ENCODE measurements at regions not wholly inside any gene's neighbourhood (a gene's known extent, or its start where the extent isn't known, plus 50 kb on each side); places are given as distances from the start of the nearest gene placed in this dataset.

DNA sequence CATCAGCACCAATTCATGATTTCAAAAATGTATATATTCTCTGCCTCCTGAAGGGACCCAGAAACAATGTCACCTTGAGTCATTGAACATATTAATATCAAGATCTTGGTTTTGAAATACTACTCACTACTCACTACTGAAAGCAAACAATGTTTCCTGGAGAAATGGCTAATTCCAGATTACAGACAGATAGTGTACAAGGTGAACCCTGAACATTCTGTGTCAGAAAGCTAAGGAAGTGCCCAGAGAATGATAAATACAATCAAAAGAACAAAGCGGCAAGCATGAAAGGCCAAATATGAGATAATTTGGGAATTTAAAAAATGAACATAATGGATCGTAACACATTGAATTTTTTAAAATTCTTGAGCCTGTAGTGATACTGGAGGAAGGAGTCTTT lies 101.5 kb upstream of the TENT5A start:
- H3K4me2 ChIP-seq (ENCODE audit: insufficient read depth, low read length), result no peak overlapping the region
- no peak for DNase-seq (ENCODE audit: insufficient read length, low spot score, missing footprints)
- H4K20me1 ChIP-seq (ENCODE audit: insufficient read depth, low read length), result no peaks in the 10 kb centered on the region
- no peaks in the 10 kb centered on the region for H3K27me3 ChIP-seq (ENCODE audit: insufficient read depth, low read length)
- H3K27ac ChIP-seq (ENCODE audit: low read depth, low read length), result no peak overlapping the region
- no peaks in the 10 kb centered on the region for H3K4me1 ChIP-seq (ENCODE audit: insufficient read depth, low read length)
- no peak overlapping the region for H3K4me3 ChIP-seq (ENCODE audit: insufficient read depth, low read length)
- TF ChIP-seq, protein P1, sequence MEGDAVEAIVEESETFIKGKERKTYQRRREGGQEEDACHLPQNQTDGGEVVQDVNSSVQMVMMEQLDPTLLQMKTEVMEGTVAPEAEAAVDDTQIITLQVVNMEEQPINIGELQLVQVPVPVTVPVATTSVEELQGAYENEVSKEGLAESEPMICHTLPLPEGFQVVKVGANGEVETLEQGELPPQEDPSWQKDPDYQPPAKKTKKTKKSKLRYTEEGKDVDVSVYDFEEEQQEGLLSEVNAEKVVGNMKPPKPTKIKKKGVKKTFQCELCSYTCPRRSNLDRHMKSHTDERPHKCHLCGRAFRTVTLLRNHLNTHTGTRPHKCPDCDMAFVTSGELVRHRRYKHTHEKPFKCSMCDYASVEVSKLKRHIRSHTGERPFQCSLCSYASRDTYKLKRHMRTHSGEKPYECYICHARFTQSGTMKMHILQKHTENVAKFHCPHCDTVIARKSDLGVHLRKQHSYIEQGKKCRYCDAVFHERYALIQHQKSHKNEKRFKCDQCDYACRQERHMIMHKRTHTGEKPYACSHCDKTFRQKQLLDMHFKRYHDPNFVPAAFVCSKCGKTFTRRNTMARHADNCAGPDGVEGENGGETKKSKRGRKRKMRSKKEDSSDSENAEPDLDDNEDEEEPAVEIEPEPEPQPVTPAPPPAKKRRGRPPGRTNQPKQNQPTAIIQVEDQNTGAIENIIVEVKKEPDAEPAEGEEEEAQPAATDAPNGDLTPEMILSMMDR (IDR thresholded peaks at IDR 0.05; ENCODE audit: extremely low read depth, low read depth, low read length), result no peak
- H3K9me3 ChIP-seq (ENCODE audit: low read depth, low read length), result no peaks in the 10 kb centered on the region
- no peak overlapping the region for H2AFZ ChIP-seq (ENCODE audit: low read length)
- H3K36me3 ChIP-seq (ENCODE audit: insufficient read depth, low read length), result no peaks in the 10 kb centered on the region
- H3K79me2 ChIP-seq (ENCODE audit: insufficient read depth, low read length), result no peaks in the 10 kb centered on the region

DNA sequence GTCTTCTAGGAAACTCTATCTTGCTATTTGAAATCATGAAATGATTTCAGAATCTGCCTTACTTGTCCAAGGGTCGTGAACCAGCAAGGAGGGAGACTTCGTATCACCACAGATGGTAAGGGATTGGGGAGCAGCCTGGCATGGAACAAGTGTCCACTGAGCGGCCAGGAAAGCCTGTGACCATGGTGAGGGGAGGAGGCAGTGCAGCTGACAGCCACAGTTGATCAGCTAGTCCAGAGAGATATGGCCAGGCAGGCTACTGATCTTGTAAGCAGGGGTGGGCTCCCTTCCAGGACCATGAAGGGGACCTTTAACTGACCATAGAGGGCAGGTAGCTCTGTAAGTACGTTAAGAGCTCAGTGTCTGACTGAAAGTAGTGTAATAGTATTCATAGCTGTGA lies 96.8 kb upstream of the TENT5A start:
- TF ChIP-seq, protein P1 (IDR thresholded peaks at IDR 0.05; ENCODE audit: extremely low read depth, low read depth, low read length), result no peak
- no peaks in the 10 kb centered on the region for H3K27me3 ChIP-seq (ENCODE audit: insufficient read depth, low read length)

DNA sequence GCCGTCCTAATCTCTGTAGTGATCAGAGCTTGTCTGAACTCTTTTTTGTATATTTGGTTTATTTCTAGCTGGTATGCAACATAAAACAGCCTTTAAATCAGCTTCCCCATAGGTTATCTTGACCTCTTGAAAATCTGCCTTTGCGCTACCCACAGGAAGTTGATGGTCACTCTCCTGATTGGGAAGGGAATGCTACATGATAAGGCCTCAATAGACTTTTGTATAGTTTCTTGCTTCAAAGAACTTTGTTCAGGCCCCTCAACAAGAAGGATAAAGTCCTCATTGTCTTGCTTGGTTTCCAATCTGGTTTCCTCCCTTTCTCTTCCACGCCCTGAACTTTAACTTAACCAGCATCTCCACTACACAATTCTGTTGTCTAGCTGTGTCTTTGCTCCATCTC lies 95.4 kb upstream of the TENT5A start:
- Histone ChIP-seq H3K27ac (ENCODE audit: low read depth, low read length) (no peak overlapping the region), H3K4me2 (ENCODE audit: insufficient read depth, low read length) (no peak overlapping the region), H4K20me1 (ENCODE audit: insufficient read depth, low read length) (no peaks in the 10 kb centered on the region), H3K9me3 (ENCODE audit: low read depth, low read length) (no peaks in the 10 kb centered on the region), H3K4me1 (ENCODE audit: insufficient read depth, low read length) (peaks cover 6% of the 10 kb centered on the region), H3K79me2 (ENCODE audit: insufficient read depth, low read length) (no peaks in the 10 kb centered on the region), H3K27me3 (ENCODE audit: insufficient read depth, low read length) (no peaks in the 10 kb centered on the region), H2AFZ (ENCODE audit: low read length) (no peak overlapping the region), H3K36me3 (ENCODE audit: insufficient read depth, low read length) (no peaks in the 10 kb centered on the region), H3K4me3 (ENCODE audit: insufficient read depth, low read length) (no peak overlapping the region)
- TF ChIP-seq, protein P1 (IDR thresholded peaks at IDR 0.05; ENCODE audit: extremely low read depth, low read depth, low read length), result no peak
- DNase-seq (ENCODE audit: insufficient read length, low spot score, missing footprints), result no peak

More for the DNA sequence above, 96.8 kb upstream of the TENT5A start:
- Histone ChIP-seq H4K20me1 (ENCODE audit: insufficient read depth, low read length) (no peaks in the 10 kb centered on the region), H3K4me3 (ENCODE audit: insufficient read depth, low read length) (no peak overlapping the region), H3K9me3 (ENCODE audit: low read depth, low read length) (no peaks in the 10 kb centered on the region), H3K27ac (ENCODE audit: low read depth, low read length) (no peak overlapping the region), H3K4me1 (ENCODE audit: insufficient read depth, low read length) (peaks cover 6% of the 10 kb centered on the region), H3K4me2 (ENCODE audit: insufficient read depth, low read length) (no peak overlapping the region), H2AFZ (ENCODE audit: low read length) (no peak overlapping the region), H3K79me2 (ENCODE audit: insufficient read depth, low read length) (no peaks in the 10 kb centered on the region), H3K36me3 (ENCODE audit: insufficient read depth, low read length) (no peaks in the 10 kb centered on the region)
- DNase-seq (ENCODE audit: insufficient read length, low spot score, missing footprints), result no peak

DNA sequence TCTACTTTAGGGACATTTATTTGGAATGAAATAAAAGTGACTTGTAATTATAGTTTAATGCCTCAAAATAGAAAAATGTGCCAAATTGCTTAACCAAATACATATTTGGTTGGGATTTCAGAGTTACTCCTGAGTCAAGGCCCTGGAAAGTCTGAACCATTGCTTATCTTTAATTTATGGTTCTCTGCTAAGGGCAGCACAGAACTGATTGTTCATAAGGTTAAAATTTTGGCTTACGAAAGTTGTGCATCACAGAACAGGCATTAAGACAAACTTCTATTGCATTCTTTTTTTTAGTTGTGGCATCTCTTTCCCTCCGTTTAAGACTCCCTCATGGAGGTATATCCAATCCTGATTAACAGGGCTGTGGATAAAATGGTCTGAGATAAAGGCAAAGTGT lies 92.2 kb upstream of the TENT5A start:
- Histone ChIP-seq H3K27ac (ENCODE audit: low read depth, low read length) (peak overlapping the region; percentile 40), H4K20me1 (ENCODE audit: insufficient read depth, low read length) (no peaks in the 10 kb centered on the region), H3K4me2 (ENCODE audit: insufficient read depth, low read length) (no peak overlapping the region), H3K9me3 (ENCODE audit: low read depth, low read length) (no peaks in the 10 kb centered on the region), H3K4me1 (ENCODE audit: insufficient read depth, low read length) (peaks cover 6% of the 10 kb centered on the region), H3K27me3 (ENCODE audit: insufficient read depth, low read length) (no peaks in the 10 kb centered on the region), H3K4me3 (ENCODE audit: insufficient read depth, low read length) (no peak overlapping the region), H3K36me3 (ENCODE audit: insufficient read depth, low read length) (no peaks in the 10 kb centered on the region), H2AFZ (ENCODE audit: low read length) (no peak overlapping the region), H3K79me2 (ENCODE audit: insufficient read depth, low read length) (no peaks in the 10 kb centered on the region)
- no peak for DNase-seq (ENCODE audit: insufficient read length, low spot score, missing footprints)
- TF ChIP-seq, protein P1 (IDR thresholded peaks at IDR 0.05; ENCODE audit: extremely low read depth, low read depth, low read length), result no peak

All from osteoblast (primary cell).